ENCODE measurements at regions not wholly inside any gene's neighbourhood (a gene's known extent, or its start where the extent isn't known, plus 50 kb on each side); places are given as distances from the start of the nearest gene placed in this dataset.

GRCh38 chr19:29420065-29420464 lies 105.7 kb upstream of the VSTM2B start:
- Histone ChIP-seq H3K4me1 (ENCODE audit: control insufficient read depth, insufficient read depth, low read length) (no peaks in the 10 kb centered on the region), H3K9me3 (ENCODE audit: control insufficient read depth, insufficient read depth, low read depth, low read length) (no peaks in the 10 kb centered on the region), H3K4me3 (ENCODE audit: low read depth in 2 of 2, low read length in 2 of 2) (no peak overlapping the region), H3K36me3 (ENCODE audit: control insufficient read depth, insufficient read depth, low read length) (no peaks in the 10 kb centered on the region), H3K27ac (ENCODE audit: low read length) (no peak overlapping the region), H3K27me3 (ENCODE audit: control insufficient read depth, insufficient read depth, low read length) (no peaks in the 10 kb centered on the region; the same call in 1 of the 2 replicates)
- ChIA-PET POLR2A (no interaction called here), CTCF (no interaction called here)
- DNase-seq (ENCODE audit: low read depth, low spot score) (no peak), ATAC-seq (no peak)
- TF ChIP-seq TCF7L2 (IDR thresholded peaks at IDR 0.05; ENCODE audit: low read depth, low read length) (no peak), CTCF (IDR thresholded peaks at IDR 0.05) (no peak), REST (IDR thresholded peaks at IDR 0.05; ENCODE audit: insufficient read depth in 1 of 2, low read depth in 2 of 2, low read length in 1 of 2) (no peak), SIN3A (IDR thresholded peaks at IDR 0.05; ENCODE audit: borderline replicate concordance, insufficient read depth, low read depth, low read length) (no peak), POLR2AphosphoS5 (IDR thresholded peaks at IDR 0.05; ENCODE audit: low read depth, low read length) (no peak)
- in situ Hi-C loops (cut with HindIII; ENCODE audit: low pct_unique_long_range_greater_than_20kb, low sequenced_read_pairs) (no loop called here), intact Hi-C loops (cut with micrococcal nuclease; ENCODE audit: unreplicated experiment) (no loop called here)
- BruUV-seq (replicated peaks): no TSS peak

GRCh38 chr19:29420482-29421195 lies 105.2 kb upstream of the VSTM2B start:
- Histone ChIP-seq H3K4me3 (ENCODE audit: low read depth in 2 of 2, low read length in 2 of 2) (no peak overlapping the region), H3K27ac (ENCODE audit: low read length) (no peak overlapping the region), H3K4me1 (ENCODE audit: control insufficient read depth, insufficient read depth, low read length) (no peaks in the 10 kb centered on the region), H3K9me3 (ENCODE audit: control insufficient read depth, insufficient read depth, low read depth, low read length) (no peaks in the 10 kb centered on the region), H3K36me3 (ENCODE audit: control insufficient read depth, insufficient read depth, low read length) (no peaks in the 10 kb centered on the region), H3K27me3 (ENCODE audit: control insufficient read depth, insufficient read depth, low read length) (no peaks in the 10 kb centered on the region; the same call in 1 of the 2 replicates)
- in situ Hi-C loops (cut with HindIII; ENCODE audit: low pct_unique_long_range_greater_than_20kb, low sequenced_read_pairs): no loop called here
- DNase-seq (ENCODE audit: low read depth, low spot score) (no peak), ATAC-seq (no peak)
- CTCF ChIA-PET: no interaction called here
- POLR2A ChIA-PET: no interaction called here
- TF ChIP-seq CTCF (IDR thresholded peaks at IDR 0.05) (no peak), POLR2AphosphoS5 (IDR thresholded peaks at IDR 0.05; ENCODE audit: low read depth, low read length) (no peak)
- intact Hi-C loops (cut with micrococcal nuclease; ENCODE audit: unreplicated experiment): no loop called here
- no TSS peak for BruUV-seq (replicated peaks)
